Uterus (tissue), 3 donors: ENCODE measurements at regions not wholly inside any gene's neighbourhood (a gene's known extent, or its start where the extent isn't known, plus 50 kb on each side); places are given as distances from the start of the nearest gene placed in this dataset.
"Not testable (repeated sequence)": the region's sequence is repeated elsewhere in the genome, so short reads cannot be mapped to it uniquely, and the experiment has no call there.

Experiments
- DNase-seq, 2 donors: peaks; one replicate each; pipeline ENCODE4 v3.0.0-alpha.2; 2019 to 2020
- H3K27ac ChIP-seq, 2 donors: fragments of 200-600 bp; sonication (generic); 1 replicate in 1 of 2; 2 replicates in 1 of 2; pipeline ENCODE4 v1.5.1; 2016 to 2018
- H3K27me3 ChIP-seq, 2 donors: fragments of 200-600 bp; sonication (generic); one replicate each; pipeline ENCODE4 v1.5.1; 2018 to 2019; ENCODE audit warnings: control low read depth in 1 of 2
- H3K36me3 ChIP-seq, 2 donors: fragments of 200-600 bp; sonication (generic); one replicate each; pipeline ENCODE4 v1.5.1; 2019; ENCODE audit warnings: control low read depth in 1 of 2
- H3K4me1 ChIP-seq, 2 donors: fragments of 200-600 bp; sonication (generic); one replicate each; pipeline ENCODE4 v1.5.1; 2018 to 2019; ENCODE audit warnings: control low read depth in 1 of 2
- H3K4me3 ChIP-seq, 2 donors: fragments of 200-600 bp; sonication (generic); 1 replicate in 1 of 2; 2 replicates in 1 of 2; pipeline ENCODE4 v1.5.1; 2018 to 2019; ENCODE audit warnings: mild to moderate bottlenecking in 1 of 2
- H3K9me3 ChIP-seq, 2 donors: fragments of 200-600 bp; sonication (generic); one replicate each; pipeline ENCODE4 v1.5.1; 2019; ENCODE audit warnings: control low read depth in 1 of 2
- CTCF ChIP-seq, 4 experiments: fragments of 200-600 bp in 2 of 4; fragments of 450-650 bp in 2 of 4; sonication (generic) in 2 of 4; IDR thresholded peaks; one replicate each; pipeline ENCODE4 v1.5.1; 2016 to 2019; ENCODE audit warnings: antibody characterized with exemption in 4 of 4, mild to moderate bottlenecking in 2 of 4, moderate library complexity in 1 of 4
- POLR2A ChIP-seq, 2 donors: fragments of 450-650 bp; IDR thresholded peaks; one replicate each; pipeline ENCODE4 v1.6.1; 2016; ENCODE audit warnings: antibody characterized with exemption in 2 of 2, mild to moderate bottlenecking in 1 of 2, moderate library complexity in 1 of 2
- intact Hi-C: fragments of 100-400 bp; cut with DNase I; formaldehyde crosslinking; loops from one replicate; pipeline ENCODE4 v1.15.1; 2023; ENCODE audit warnings: low total_unique reads
- donor health status: DM: yes; HTN: yes; CAD: no.

GRCh38 chr6:141977782-141978181 lies 154.9 kb upstream of the GJE1 start:
- Histone ChIP-seq H3K4me3 (no peak overlapping the region), H3K27me3 (no peaks in the 10 kb centered on the region), H3K9me3 (no peaks in the 10 kb centered on the region), H3K27ac (no peak overlapping the region), H3K36me3 (no peaks in the 10 kb centered on the region), H3K4me1 (no peaks in the 10 kb centered on the region)
- intact Hi-C loops = no loop called here
- no peak for TF ChIP-seq CTCF (IDR thresholded peaks at IDR 0.05)
- no peak for TF ChIP-seq POLR2A (IDR thresholded peaks at IDR 0.05)
- no peak for DNase-seq

- intact Hi-C loops = no loop called here
- no peak overlapping the region for H3K4me3 ChIP-seq
- no peaks in the 10 kb centered on the region for H3K36me3 ChIP-seq
- no peaks in the 10 kb centered on the region for H3K9me3 ChIP-seq
- no peak for DNase-seq
- H3K4me1 ChIP-seq = no peaks in the 10 kb centered on the region
- TF ChIP-seq POLR2A (IDR thresholded peaks at IDR 0.05) = no peak
- TF ChIP-seq CTCF (IDR thresholded peaks at IDR 0.05) = no peak
- H3K27me3 ChIP-seq = no peaks in the 10 kb centered on the region
- no peak overlapping the region for H3K27ac ChIP-seq
Observed at GRCh38 chr6:141976994-141977393, 155.7 kb upstream of the GJE1 start.

GRCh38 chr6:141969768-141970415 lies 162.8 kb upstream of the GJE1 start:
- DNase-seq, H3K9me3 ChIP-seq, intact Hi-C loops, H3K4me3 ChIP-seq, H3K27ac ChIP-seq, H3K36me3 ChIP-seq, H3K27me3 ChIP-seq, H3K4me1 ChIP-seq: not testable (repeated sequence)

GRCh38 chr6:141969201-141969600 lies 163.5 kb upstream of the GJE1 start:
- TF ChIP-seq CTCF (IDR thresholded peaks at IDR 0.05) (no peak), POLR2A (IDR thresholded peaks at IDR 0.05) (no peak)
- intact Hi-C loops = no loop called here
- H3K27me3 ChIP-seq = no peaks in the 10 kb centered on the region
- H3K4me1 ChIP-seq = no peaks in the 10 kb centered on the region
- no peak overlapping the region for H3K27ac ChIP-seq
- H3K4me3 ChIP-seq = no peak overlapping the region
- DNase-seq = no peak
- H3K36me3 ChIP-seq = no peaks in the 10 kb centered on the region
- no peaks in the 10 kb centered on the region for H3K9me3 ChIP-seq

- DNase-seq = no peak
- Histone ChIP-seq H3K4me3 (no peak overlapping the region), H3K27ac (no peak overlapping the region), H3K36me3 (no peaks in the 10 kb centered on the region), H3K4me1 (no peaks in the 10 kb centered on the region), H3K27me3 (no peaks in the 10 kb centered on the region), H3K9me3 (no peaks in the 10 kb centered on the region)
- intact Hi-C loops = no loop called here
- no peak for TF ChIP-seq POLR2A (IDR thresholded peaks at IDR 0.05)
- TF ChIP-seq CTCF (IDR thresholded peaks at IDR 0.05) = no peak
Observed at GRCh38 chr6:141968632-141969031, 164.1 kb upstream of the GJE1 start.

GRCh38 chr6:141965016-141965545 lies 167.6 kb upstream of the GJE1 start:
- H3K4me1 ChIP-seq = no peaks in the 10 kb centered on the region
- H3K9me3 ChIP-seq = no peaks in the 10 kb centered on the region
- H3K36me3 ChIP-seq = no peaks in the 10 kb centered on the region
- intact Hi-C loops = no loop called here
- H3K4me3 ChIP-seq = no peak overlapping the region
- TF ChIP-seq POLR2A (IDR thresholded peaks at IDR 0.05) = no peak
- no peaks in the 10 kb centered on the region for H3K27me3 ChIP-seq
- no peak for DNase-seq
- no peak overlapping the region for H3K27ac ChIP-seq
